GM19397 (cell line): ENCODE measurements at regions not wholly inside any gene's neighbourhood (a gene's known extent, or its start where the extent isn't known, plus 50 kb on each side); places are given as distances from the start of the nearest gene placed in this dataset.
"Not testable (repeated sequence)": the region's sequence is repeated elsewhere in the genome, so short reads cannot be mapped to it uniquely, and the experiment has no call there.

Experiments used
- ATAC-seq: cut with Tn5 transposase; IDR thresholded peaks from one replicate; pipeline ENCODE4 v1.9.1; 2021; ENCODE audit warnings: mild to moderate bottlenecking, moderate library complexity; ENCODE audit not compliant: unreplicated experiment

DNA sequence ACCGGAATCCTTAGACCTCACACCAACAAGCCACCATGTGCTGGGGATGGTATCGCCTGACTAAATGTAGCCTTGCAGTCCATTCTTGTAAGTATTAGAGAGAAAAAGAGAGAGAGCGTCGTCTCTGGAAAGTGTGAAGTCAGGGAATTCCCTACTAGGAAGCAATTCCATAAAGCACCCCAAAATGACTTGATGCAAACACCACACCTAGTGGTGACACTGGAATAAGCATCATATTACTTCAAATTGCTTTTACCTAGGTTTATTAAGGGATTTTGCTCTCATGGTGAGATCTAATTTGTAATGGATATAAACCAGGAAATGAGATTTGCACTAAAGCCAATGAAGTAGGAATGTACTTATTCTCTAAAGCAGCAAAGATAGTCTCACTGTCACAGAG, 111.4 kb upstream of the METTL9 start:
- ATAC-seq, result not testable (repeated sequence)

- not testable (repeated sequence) for ATAC-seq
These were observed 100.3 kb upstream of the METTL9 start for GRCh38 chr16:21499046-21499445.

DNA sequence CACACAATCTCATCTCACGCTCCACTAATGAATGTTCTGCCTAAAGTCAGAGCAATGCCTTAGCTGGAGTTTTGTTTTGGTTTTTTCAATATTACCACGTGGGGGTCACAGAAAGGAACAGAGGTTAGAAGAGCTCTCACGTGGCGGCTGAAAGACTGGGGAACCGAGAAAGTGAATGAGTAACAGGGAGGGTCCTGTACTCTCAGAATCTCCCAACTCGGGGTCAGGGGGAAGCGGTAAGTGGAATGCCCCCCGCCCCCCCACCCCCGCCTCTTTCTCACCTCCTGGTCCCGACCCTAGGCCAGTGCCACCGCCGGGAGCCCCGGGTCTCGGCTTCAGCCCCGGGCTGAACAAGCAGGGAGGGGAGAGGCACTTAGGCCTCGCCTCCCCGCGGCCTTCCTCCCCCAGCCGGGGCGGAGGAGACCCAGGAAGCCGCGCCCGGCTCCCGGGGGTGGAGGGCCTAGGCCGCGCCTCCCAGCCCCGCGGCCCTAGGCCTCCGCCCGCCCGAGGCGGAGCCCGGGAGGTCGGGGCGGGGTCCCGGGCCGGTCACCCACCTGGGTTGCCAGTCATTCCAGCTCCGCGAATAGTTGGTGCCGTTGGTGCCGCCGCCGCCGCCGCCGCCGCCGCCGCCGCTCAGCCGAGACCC, 98.0 kb upstream of the METTL9 start:
- peak; percentile 44 for ATAC-seq

- ATAC-seq, result peak; percentile 71
These were observed 97.3 kb upstream of the METTL9 start for GRCh38 chr16:21501869-21502667.

GRCh38 chr16:21503574-21503920, 95.8 kb upstream of the METTL9 start:
- not testable (repeated sequence) for ATAC-seq

GRCh38 chr16:21503941-21504832, 95.2 kb upstream of the METTL9 start:
- ATAC-seq, result not testable (repeated sequence)

DNA sequence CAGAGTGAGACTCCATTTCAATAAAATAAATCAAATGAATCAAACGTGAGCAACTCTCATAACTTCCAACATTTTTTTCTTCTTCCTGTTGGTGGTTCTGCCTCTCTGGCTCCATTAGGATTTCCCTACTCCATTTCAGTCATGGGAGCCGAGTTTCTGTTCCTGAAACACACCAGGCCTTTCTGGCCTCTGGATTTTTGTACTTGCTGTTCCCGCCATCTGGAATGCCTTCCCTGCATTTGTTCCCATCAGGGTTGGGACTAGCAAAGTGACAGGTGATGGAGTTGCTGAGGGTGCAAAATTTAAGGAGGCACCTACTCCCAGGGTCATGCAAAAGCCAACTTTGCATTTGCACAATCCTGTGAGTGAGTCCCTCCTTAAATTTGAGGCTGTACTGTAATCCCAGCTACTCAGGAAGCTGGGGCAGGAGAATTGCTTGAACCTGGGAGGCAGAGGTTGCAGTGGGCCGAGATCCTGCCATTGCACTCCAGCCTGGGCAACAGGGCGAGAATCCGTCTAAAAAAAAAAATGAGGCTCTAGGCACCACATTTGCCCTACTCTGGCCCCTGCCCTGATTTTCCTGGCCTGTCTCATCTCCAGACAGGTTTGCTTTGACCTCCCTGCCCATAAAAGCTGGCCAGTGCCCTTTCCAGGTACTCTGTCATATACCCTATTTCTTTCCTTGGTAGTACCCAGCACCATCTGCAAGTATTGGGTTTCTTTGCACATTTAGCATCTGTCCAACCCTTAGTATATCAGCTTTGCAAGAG, 93.4 kb upstream of the METTL9 start:
- ATAC-seq, result not testable (repeated sequence)

GRCh38 chr16:21506857-21507456, 92.4 kb upstream of the METTL9 start:
- ATAC-seq, result peak; percentile 57

DNA sequence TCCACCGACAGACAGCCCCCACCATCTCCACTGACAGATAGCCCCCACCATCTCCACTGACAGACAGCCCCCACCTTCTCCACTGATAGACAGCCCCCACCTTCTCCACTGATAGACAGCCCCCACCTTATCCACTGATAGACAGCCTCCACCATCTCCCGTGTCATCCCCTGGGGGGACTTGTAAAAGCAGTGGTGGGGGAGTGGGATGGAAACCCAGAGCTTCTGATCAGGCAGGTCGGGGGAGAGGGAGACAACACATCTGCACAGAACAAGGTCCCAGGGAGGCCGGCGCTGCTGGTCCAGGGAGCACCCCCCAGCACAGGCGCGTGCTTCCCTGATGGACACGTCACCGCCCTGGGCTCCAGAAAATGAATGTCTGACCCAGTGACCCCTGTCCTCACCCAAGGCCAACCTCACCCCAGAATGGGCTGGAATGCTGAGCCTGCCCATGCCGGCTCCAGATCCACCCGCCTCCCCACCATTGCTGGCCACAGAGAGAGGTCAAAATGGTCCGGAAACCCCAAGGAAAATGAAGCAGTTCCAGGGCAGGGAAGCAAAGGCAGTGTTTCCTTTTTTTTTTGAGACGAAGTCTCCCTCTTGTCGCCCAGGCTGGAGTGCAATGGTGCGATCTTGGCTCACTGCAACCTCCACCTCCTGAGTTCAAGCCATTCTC, 91.6 kb upstream of the METTL9 start:
- not testable (repeated sequence) for ATAC-seq

DNA sequence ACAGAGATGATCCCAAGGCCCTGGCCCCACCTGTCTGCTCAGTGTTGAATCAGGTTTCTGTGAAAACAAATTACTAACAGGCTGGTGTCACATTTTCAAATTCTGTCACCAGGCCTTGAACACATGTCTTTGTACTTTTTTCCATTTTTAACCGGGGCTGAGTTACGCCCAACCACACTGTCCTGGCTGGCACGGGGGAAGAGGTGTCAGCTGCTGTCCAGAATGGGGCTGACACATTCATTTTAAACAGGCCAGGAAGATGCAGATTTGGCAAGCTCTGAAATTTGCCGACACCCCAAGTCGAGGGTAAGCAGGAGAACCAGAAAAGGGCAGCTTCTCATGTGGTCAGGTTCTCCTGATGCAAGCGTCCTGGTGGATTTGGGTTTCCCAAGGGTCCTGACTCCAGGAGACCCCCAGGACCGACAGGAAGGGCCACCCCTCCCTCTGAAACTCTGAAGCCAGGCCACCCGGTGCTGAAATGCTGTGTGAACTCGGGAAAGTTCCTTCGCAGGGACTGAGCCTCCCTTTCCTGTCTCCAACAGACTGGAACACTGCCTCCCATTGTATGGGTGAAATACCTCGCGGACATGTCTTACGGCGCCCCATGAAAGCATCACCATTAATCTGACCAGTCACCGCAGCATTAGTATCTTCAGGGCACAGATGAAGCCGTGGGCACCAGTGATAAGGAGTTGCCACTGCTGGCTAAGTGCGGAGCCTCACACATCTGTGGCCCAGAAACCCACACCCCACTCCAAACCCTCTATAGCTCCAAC, 90.5 kb upstream of the METTL9 start:
- not testable (repeated sequence) for ATAC-seq

- not testable (repeated sequence) for ATAC-seq
These were observed 89.8 kb upstream of the METTL9 start for GRCh38 chr16:21509437-21510086.

DNA sequence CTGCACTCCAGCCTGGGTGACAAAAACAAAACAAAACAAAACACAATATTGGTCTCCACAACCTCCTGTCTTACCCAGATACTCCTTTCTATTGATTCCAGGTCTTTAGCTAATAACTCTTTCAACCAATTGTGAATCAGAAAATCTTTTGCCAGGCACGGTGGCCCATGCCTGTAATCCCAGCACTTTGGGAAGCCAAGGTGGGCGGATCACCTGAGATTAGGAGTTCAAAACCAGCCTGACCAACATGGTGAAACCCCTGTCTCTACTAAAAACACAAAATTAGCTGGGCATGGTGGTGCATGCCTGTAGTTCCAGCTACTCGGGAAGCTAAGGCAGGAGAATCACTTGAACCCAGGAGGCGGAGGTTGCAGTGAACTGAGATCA, 88.5 kb upstream of the METTL9 start:
- ATAC-seq, result not testable (repeated sequence)

DNA sequence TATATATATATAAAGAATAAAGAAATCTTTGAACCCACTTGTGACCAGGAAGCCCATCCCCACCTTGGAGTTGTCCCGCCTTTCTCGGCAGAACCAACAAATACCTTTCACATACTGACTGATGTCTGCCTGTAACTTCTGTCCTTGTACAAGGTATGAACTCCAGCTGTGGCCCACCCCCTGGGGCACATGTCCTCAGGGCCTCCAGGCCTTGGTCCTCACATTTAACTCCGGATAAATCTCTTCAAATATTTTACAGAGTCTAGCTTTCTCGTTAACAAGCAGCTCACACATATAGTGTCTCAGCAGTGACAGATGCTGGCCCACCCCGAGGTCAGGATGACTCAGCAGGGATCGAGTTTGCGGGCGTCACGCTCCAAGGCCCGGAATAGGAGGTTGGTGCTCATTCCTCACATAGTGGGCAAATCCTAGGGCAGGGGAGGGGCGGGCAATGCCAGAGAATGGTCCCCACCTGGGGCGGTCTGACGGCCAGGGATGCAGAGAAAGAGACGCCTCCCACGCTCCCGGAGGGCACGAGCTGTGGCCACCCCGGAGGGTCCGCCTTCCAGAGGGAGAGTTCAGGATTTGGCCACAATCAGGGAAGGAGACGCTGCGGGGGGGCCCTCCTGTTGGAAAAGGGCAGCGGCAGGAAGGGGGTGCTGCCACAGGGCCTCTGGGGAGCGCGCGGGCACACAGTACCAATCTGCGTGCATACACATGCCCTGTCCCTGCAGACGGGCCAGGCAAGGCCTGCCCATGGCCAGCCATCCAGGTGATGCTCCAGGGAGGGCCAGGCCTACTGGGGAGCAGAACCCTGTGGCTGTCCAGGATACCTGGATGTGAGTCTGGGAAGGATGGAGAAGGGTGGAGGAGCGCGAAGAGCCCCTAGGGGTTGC, 87.8 kb upstream of the METTL9 start:
- ATAC-seq, result not testable (repeated sequence)

- ATAC-seq, result not testable (repeated sequence)
These were observed 86.8 kb upstream of the METTL9 start for GRCh38 chr16:21512280-21513192.

- ATAC-seq, result not testable (repeated sequence)
These were observed 86.0 kb upstream of the METTL9 start for GRCh38 chr16:21513337-21513741.

DNA sequence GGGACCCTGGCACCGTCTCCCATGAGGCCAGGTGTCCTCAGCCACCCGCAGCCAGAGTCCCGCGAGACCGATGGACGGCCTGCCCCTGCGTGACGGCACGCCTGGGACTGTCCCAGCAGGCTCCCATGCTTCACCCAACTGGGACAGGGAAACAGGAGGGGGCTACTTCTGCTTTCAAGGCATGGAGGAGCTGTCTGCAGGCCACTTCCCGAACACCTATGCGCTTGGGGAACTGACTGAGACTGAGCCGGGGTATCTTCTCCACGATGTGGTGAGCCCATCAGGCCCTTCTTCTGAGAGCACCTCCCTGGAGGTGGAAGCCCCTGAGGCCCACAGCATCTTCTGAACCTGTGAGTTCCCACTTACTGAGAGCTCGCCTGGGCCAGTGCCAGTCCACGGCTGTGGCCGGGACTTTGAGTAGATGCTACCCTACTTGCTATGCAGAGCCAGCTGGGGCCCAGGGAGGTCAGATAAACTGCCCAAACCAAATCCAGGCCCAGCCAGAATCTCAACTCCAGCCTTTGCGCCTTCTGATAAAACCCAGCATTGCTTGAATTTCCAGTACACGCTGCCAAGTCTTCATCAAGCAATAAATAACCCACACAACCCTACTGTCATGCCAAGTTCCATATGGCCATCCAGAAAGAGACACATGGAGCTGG, 85.4 kb upstream of the METTL9 start:
- ATAC-seq, result not testable (repeated sequence)
